ENCODE measurements at regions not wholly inside any gene's neighbourhood (a gene's known extent, or its start where the extent isn't known, plus 50 kb on each side); places are given as distances from the start of the nearest gene placed in this dataset.

DNA sequence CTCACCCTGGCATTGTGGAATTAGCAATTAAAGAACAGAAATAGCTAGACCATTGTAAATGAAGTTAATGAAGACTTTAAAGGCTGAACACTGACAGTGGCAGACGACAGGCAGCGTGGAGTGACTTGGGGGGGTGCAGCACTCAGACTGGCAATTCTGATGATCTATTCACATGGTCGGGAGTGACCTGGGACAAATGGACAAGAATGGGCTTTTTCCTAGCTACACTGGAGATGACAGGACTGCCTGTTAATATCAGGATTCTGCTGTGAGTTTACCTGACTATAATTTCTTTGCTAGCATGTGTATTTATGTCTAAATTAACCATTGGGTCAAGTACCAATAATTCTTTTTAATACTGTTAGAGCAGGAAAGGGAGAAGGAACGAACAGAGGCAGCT is 199.6 kb downstream of the FBXO15 start:
- Histone ChIP-seq H3K4me1 (no peaks in the 10 kb centered on the region), H3K4me3 (no peak overlapping the region), H3K27ac (no peak overlapping the region), H3K36me3 (no peaks in the 10 kb centered on the region), H3K27me3 (no peaks in the 10 kb centered on the region), H3K9me3 (no peaks in the 10 kb centered on the region)
- intact Hi-C loops (cut with DNase I), result no loop called here
- DNase-seq, result no peak
- TF ChIP-seq CTCF (IDR thresholded peaks at IDR 0.05) (no peak), POLR2AphosphoS5 (IDR thresholded peaks at IDR 0.05) (no peak), EP300 (IDR thresholded peaks at IDR 0.05) (no peak), POLR2A (IDR thresholded peaks at IDR 0.05) (no peak)
- 57 to 62% methylated on average over 4 of the region's 4 CpGs for WGBS, 2 donors

- no peaks in the 10 kb centered on the region for H3K4me1 ChIP-seq
- H3K27me3 ChIP-seq, result no peaks in the 10 kb centered on the region
- H3K36me3 ChIP-seq, result no peaks in the 10 kb centered on the region
- H3K27ac ChIP-seq, result no peak overlapping the region
- intact Hi-C loops (cut with DNase I), result no loop called here
- H3K4me3 ChIP-seq, result no peak overlapping the region
- no peak for DNase-seq
- TF ChIP-seq POLR2AphosphoS5 (IDR thresholded peaks at IDR 0.05) (no peak), POLR2A (IDR thresholded peaks at IDR 0.05) (no peak), CTCF (IDR thresholded peaks at IDR 0.05) (no peak), EP300 (IDR thresholded peaks at IDR 0.05) (no peak)
- 71 to 92% methylated on average over 6 of the region's 6 CpGs for WGBS, 2 donors
- no peaks in the 10 kb centered on the region for H3K9me3 ChIP-seq
These were observed 200.3 kb downstream of the FBXO15 start for GRCh38 chr18:73947180-73947921.

GRCh38 chr18:73945130-73945792 is 202.4 kb downstream of the FBXO15 start:
- Histone ChIP-seq H3K27me3 (no peaks in the 10 kb centered on the region), H3K4me3 (no peak overlapping the region), H3K36me3 (no peaks in the 10 kb centered on the region), H3K27ac (no peak overlapping the region), H3K9me3 (no peaks in the 10 kb centered on the region), H3K4me1 (no peaks in the 10 kb centered on the region)
- DNase-seq, result no peak
- TF ChIP-seq POLR2A (IDR thresholded peaks at IDR 0.05), result no peak
- no peak for TF ChIP-seq EP300 (IDR thresholded peaks at IDR 0.05)
- no peak for TF ChIP-seq CTCF (IDR thresholded peaks at IDR 0.05)
- TF ChIP-seq POLR2AphosphoS5 (IDR thresholded peaks at IDR 0.05), result no peak
- intact Hi-C loops (cut with DNase I), result no loop called here
- WGBS, 2 donors, result 89 to 93% methylated on average over 3 of the region's 3 CpGs

DNA sequence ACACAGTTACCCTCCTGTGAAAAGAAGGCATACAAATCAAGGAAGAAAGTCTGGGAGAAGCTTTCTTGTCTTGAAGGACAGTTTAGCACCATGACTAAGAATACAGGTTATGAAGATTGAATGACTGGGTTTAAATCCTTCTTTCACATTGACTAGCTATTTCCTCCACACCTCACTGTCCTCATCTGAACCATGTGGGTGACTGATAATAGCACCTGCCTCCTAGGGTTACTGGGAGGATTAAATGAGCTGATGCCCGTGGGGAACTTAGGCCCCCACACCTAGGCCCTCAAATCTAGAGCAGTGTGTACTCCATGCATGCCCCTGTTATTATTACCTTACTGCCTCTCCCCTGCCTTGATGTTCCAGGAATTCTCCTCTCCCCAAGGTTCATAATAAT is 202.9 kb downstream of the FBXO15 start:
- Histone ChIP-seq H3K27ac (no peak overlapping the region), H3K4me1 (no peaks in the 10 kb centered on the region), H3K27me3 (no peaks in the 10 kb centered on the region), H3K36me3 (no peaks in the 10 kb centered on the region), H3K9me3 (no peaks in the 10 kb centered on the region), H3K4me3 (no peak overlapping the region)
- TF ChIP-seq POLR2A (IDR thresholded peaks at IDR 0.05), result no peak
- no peak for TF ChIP-seq EP300 (IDR thresholded peaks at IDR 0.05)
- no peak for TF ChIP-seq POLR2AphosphoS5 (IDR thresholded peaks at IDR 0.05)
- no peak for TF ChIP-seq CTCF (IDR thresholded peaks at IDR 0.05)
- intact Hi-C loops (cut with DNase I), result no loop called here
- no peak for DNase-seq
- 62 to 75% methylated on average over 1 of the region's 1 CpG for WGBS, 2 donors
